SKM-1 (cell line): ENCODE measurements at regions not wholly inside any gene's neighbourhood (a gene's known extent, or its start where the extent isn't known, plus 50 kb on each side); places are given as distances from the start of the nearest gene placed in this dataset.
"Not testable (repeated sequence)": the region's sequence is repeated elsewhere in the genome, so short reads cannot be mapped to it uniquely, and the experiment has no call there.

ENCODE experiments used
- DNase-seq: peaks from one replicate; lab custom pipeline; 2025; ENCODE audit not compliant: unreplicated experiment; lab: John Stamatoyannopoulos, UW

DNA sequence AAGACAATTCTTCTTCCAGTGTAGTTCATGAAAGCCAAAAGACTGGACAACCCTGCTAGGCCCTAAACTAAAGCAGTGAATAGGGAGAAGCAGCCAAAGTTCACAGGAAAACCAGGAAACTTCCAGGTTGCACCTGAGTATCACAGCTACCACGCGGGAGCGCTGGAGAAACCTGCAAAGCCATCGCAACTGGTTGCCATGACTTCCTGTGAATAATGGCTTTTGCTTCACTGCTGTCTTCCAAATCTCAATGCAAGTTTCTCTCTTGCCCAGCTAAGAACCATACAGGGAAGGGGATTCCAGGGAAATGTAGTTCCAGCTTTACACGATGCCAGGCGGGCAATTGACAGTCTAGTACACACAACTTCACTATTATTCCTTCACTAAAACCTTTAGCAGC, 114.1 kb downstream of the GXYLT1 start:
- no peak for DNase-seq

GRCh38 chr12:42027546-42027945, 117.1 kb downstream of the GXYLT1 start:
- no peak for DNase-seq

- DNase-seq: no peak
These were observed 120.2 kb downstream of the GXYLT1 start for GRCh38 chr12:42024495-42024830.

DNA sequence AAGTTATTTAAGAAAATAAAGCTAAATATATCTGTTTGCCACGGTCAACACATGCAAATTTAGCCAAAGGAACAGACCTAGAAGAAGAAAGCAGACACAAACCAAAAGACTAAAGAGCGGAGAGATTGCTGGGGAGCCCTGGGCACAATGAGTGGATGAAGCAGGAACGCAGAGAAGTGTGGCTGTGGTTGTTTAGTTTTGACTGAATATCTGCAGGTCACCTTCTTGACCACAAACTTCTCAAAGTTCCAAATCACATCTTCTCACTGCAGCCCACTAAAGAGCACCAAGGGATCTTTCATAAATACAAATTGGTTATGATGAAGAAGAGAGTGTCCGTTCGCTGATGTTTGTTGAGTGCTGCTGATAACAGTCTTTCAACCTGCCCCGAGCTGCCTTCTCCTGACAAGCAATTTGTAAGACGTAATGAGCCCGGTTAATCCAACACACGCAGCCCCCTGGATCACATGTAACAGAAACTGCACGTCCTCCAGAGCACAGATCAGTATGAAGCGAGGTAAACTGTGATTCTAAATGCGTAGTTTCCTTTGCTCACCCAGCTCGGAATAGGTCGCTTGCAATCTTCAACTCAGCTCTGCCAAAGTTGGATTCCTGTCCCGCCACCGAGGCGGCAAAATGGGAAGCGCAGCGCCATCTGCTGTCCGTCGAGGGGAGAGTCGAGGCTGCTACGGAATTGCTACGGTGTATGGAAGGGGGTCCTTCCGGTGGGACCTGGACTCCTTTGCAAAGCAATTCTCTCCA, 120.8 kb downstream of the GXYLT1 start:
- no peak for DNase-seq

DNA sequence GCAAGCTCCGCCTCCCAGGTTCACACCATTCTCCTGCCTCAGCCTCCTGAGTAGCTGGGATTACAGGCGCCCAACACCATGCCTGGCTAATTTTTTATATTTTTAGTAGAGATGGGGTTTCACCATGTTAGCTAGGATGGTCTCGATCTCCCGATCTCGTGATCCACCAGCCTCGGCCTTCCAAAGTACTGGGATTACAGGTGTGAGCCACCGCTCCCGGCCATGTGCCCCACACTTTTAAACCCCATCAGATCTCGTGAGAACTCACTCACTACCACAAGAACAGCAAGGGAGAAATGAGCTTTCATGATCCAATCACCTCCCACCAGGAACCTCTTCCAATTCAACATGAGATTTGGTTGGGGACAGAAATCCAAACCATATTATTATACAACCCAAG, 122.7 kb downstream of the GXYLT1 start:
- not testable (repeated sequence) for DNase-seq

- no peak for DNase-seq
These were observed 123.2 kb downstream of the GXYLT1 start for GRCh38 chr12:42021469-42021868.

DNA sequence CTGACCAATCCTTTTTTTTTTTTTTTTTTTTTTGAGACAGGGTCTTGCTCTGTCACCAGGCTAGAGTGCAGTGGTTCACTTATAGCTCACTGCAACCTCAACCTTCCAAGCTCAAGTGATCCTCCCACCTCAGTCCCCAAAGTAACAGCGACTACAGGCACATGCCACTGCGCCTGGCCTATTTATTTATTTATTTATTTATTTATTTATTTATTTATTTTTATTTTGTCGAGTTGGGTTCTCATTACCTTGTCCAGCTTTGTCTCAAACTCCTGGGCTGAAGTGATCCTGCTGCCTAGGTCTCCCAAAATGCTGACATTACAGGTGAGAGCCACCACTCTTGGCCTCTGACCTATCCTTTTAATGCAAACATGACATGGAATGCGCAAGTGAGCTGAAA, 124.4 kb downstream of the GXYLT1 start:
- no peak for DNase-seq

DNA sequence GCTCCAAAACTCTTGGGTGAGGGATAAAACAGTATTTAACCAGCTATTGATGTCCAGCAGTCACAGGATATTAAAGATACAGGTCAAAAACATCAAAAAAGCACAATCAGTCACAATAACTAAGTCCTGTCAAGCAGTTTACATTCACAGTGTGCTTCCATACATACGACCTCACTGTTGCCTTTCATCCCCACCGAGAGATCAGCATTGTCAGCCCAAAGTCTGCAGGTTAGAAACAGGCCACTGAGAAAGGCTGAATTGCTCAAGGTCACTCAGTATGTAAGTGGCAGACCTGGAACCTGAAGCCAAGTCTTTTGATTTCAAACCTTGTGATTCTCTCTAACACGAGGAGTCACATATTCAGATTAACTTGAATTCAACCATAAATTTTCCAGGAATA, 124.9 kb downstream of the GXYLT1 start:
- DNase-seq: no peak

DNA sequence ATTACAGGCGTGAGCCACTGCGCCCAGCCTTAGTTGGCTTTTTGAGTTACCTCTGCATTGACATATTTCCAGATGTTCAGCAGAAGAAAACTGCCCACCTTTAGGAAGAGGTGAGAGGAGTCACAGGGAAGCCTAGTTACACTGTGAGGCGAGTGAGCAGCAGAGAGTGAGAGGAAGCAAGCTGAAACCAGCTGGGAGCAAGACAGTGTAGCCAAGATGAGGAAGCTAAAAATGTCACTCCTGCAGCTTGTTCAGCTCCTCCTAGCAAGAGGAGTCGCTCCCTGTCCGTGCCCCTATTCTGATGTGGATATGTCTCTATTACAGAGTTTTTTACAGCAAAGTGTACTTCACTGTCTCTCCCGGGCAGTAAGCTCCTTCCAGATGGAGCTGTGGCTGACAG, 127.6 kb downstream of the GXYLT1 start:
- DNase-seq: no peak

DNA sequence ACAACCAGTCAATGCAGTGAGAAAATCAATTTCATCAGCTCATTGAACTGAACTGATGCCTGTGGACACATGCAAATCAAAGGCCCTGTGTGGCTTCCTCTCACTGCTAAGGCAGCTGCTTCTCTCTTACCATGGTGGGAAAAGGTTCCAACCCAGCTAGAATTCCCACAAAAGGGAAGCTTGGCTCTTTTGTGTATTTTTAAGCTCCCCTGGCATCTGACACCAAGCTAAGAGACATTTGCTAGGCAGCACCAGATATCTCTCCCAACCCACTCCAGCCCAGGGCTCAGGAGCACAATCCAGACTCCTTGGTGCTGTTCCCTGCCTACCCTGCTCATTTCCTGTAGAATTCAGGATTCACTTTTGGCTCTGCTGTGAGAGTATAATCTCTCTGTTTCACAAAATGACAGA, 129.6 kb downstream of the GXYLT1 start:
- no peak for DNase-seq

- not testable (repeated sequence) for DNase-seq
These were observed 132.2 kb downstream of the GXYLT1 start for GRCh38 chr12:42012501-42012900.

DNA sequence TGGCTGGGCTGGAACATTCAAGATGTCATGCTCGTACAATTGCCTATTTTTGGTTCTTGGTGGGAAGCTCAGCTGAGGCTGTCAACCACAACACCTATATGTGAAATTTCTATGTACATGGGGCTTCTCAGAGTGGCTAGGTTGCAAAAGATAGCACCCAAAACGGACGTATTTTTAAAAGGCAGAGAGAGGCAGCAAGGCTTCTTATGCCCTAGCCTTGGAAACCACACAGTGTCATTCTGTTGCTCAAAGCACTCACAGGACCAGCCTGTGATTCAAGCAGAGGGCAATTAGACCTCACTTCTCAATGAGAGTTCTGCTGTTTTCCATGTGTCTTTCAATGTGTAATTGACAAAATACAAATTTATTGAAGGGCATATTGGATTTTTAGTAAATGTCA, 134.0 kb downstream of the GXYLT1 start:
- no peak for DNase-seq

- no peak for DNase-seq
These were observed 134.4 kb downstream of the GXYLT1 start for GRCh38 chr12:42010257-42010656.

DNA sequence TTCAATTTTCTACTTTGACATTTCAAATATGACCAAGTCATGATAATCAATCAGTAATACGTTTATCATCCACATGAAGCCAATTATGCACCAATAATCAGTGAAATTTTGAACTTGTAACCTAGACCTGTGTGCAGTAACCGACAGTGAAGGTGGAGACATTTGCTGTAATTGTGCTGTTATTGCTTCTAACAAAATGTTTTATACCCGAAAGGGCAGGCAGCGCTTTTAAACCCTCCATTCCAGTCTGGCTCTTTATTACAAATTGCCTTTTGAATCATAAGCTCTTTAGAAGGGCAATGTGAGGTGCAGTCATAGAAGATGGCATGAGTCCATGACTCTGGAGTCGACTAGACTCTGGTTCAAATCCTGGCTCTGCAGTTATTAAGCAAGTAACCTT, 135.7 kb downstream of the GXYLT1 start:
- DNase-seq: no peak

- DNase-seq: no peak
These were observed 141.6 kb downstream of the GXYLT1 start for GRCh38 chr12:42003031-42003430.

DNA sequence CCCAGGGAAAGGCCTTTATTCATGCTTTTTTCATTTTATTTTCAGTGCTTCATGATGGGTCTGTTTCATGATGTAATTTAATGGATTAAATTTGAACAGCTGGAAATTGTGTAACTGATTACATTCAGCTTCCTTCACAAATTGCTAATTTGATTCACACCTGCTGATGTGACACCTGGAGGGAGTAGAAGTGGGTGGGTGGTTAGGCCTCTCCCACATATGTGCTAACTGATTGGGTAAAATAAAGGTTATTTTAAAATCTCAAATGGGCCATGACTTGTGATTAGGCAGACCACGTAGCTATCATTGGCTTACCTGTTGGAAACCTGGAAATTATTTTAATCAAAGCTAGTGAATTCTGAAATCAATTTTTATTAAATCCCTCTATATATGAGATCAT, 142.1 kb downstream of the GXYLT1 start:
- no peak for DNase-seq

DNA sequence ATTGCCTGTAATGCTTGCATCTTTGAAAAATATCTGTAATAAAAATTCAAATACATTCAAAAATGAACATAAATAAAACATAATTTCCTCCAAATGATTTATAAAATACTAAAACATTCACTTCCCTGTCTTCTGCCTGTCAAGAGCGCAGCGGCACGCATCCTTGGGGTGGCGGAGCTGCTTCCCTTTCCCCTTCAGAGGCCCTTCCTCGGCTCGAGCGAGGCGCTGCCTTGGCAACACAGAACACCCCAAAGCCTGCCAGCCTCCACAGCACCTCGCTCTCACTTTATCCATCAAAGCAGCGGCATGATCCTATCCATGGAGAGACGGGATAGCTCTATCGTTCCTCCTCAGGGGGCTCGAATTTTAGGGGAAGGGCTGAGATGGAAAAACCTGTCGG, 146.2 kb downstream of the GXYLT1 start:
- no peak for DNase-seq

DNA sequence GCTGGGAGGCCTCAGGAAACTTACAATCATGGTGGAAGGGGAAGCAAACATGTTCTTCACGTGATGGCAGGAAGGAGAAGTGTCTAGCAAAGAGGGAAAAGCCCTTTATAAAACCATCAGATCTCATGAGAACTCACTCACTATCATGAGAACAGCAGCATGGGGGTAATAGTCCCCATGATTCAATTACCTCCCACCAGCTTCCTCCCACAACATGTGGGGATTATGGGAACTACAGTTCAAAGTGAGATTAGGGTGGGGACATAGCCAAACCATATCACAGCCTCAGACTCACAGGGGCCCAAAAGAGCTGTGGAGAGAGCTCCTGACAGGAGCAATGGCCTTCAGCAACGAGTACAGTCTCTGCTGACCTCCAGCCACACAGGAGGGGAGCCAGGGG, 151.4 kb downstream of the GXYLT1 start:
- DNase-seq: no peak

GRCh38 chr12:41992692-41993215, 151.9 kb downstream of the GXYLT1 start:
- DNase-seq: no peak

- no peak for DNase-seq
These were observed 152.7 kb downstream of the GXYLT1 start for GRCh38 chr12:41992022-41992421.

DNA sequence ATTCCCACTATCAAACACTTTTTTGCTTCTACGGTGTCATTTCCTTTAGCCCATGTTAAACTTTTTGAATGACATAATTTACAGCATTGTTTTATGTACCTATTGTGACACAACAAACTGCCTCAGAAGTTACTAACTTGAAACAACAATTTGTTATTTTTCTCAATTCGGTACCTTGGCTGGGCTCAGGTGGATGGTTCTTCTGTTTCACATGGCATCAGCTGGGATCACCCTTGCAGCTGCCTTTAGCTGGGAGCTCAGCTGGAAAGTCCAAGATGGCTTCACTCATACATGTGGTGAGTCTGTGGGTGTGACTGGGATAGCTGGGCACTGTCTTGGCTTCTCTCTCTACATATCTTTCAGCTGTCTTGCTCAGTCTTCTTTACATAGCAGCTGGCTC, 156.0 kb downstream of the GXYLT1 start:
- no peak for DNase-seq

DNA sequence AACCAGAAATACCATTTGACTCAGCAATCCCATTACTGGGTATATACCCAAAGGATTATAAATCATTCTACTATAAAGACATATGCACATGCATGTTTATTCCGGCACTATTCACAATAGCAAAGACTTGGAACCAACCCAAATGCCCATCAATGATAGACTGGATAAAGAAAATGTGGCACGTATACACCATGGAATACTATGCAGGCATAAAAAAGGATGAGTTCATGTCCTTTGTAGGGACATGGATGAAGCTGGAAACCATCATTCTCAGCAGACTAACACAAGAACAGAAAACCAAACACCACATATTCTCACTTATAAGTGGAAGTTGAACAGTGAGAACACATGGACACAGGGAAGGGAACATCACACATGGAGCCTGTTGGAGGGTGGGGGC, 158.2 kb downstream of the GXYLT1 start:
- DNase-seq: not testable (repeated sequence)

DNA sequence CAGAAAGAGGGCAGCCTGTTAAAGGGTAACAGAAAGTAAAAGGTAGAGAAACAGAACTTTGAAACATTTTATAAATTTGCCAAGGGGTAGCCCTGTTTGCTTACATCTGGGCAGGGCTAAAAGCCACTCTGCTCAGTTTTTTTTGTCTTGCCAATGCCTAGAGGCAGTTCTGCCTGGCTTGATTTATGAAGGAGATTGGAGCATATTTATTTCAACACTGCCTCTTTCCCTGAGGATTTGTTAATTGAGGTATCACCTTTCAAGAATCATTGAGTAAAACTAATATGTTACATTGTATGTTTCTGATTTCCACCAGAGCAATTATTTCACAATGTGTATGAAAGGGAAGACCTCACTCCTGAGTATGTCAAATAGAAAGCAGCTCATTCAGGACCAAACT, 160.8 kb downstream of the GXYLT1 start:
- DNase-seq: no peak
